ENCODE measurements at regions not wholly inside any gene's neighbourhood (a gene's known extent, or its start where the extent isn't known, plus 50 kb on each side); places are given as distances from the start of the nearest gene placed in this dataset.

- Histone ChIP-seq H3K4me1 (no peaks in the 10 kb centered on the region), H3K27me3 (replicated peaks; ENCODE audit: control insufficient read depth, insufficient read depth, low read length) (no peaks in the 10 kb centered on the region), H3K4me3 (ENCODE audit: low read depth, low read length) (no peak overlapping the region), H3K36me3 (ENCODE audit: control insufficient read depth, insufficient read depth, low read length) (no peaks in the 10 kb centered on the region), H3K9me3 (no peaks in the 10 kb centered on the region)
- no TSS peak for BruUV-seq (replicated peaks)
- H3K4me3 Mint-ChIP-seq (ENCODE audit: unreplicated experiment): no peak overlapping the region
- no peak for DNase-seq
- H3K36me3 Mint-ChIP-seq (ENCODE audit: insufficient read depth, unreplicated experiment): no peaks in the 10 kb centered on the region
- H3K9me3 Mint-ChIP-seq (ENCODE audit: unreplicated experiment): peaks cover 2% of the 10 kb centered on the region
- CTCF ChIA-PET: no interaction called here
- no peak overlapping the region for H3K27ac Mint-ChIP-seq (ENCODE audit: unreplicated experiment)
- H3K27me3 Mint-ChIP-seq (ENCODE audit: insufficient read depth, unreplicated experiment): no peaks in the 10 kb centered on the region
- H3K4me1 Mint-ChIP-seq (ENCODE audit: low read depth, unreplicated experiment): no peaks in the 10 kb centered on the region
- no peak for TF ChIP-seq CTCF (IDR thresholded peaks at IDR 0.05; ENCODE audit: insufficient read depth in 1 of 2, low read depth in 1 of 2, low read length in 1 of 2, severe bottlenecking in 1 of 2, unreplicated experiment in 1 of 2)
- POLR2A ChIA-PET: no interaction called here
- intact Hi-C loops (cut with micrococcal nuclease; ENCODE audit: unreplicated experiment): loop anchor here (10.0 kb wide), 3 partner anchors 386 to 1236 kb away; no protein-coding TSS in a partner anchor
Measured at GRCh38 chr14:101620821-101621785, 59.8 kb downstream of the DIO3 start.

- Mint-ChIP-seq H3K9me3 (ENCODE audit: unreplicated experiment) (no peaks in the 10 kb centered on the region), H3K4me3 (ENCODE audit: unreplicated experiment) (no peak overlapping the region), H3K27ac (ENCODE audit: unreplicated experiment) (no peak overlapping the region), H3K27me3 (ENCODE audit: insufficient read depth, unreplicated experiment) (no peaks in the 10 kb centered on the region), H3K36me3 (ENCODE audit: insufficient read depth, unreplicated experiment) (no peaks in the 10 kb centered on the region), H3K4me1 (ENCODE audit: low read depth, unreplicated experiment) (no peaks in the 10 kb centered on the region)
- H3K9me3 ChIP-seq: no peaks in the 10 kb centered on the region
- no peaks in the 10 kb centered on the region for H3K36me3 ChIP-seq (ENCODE audit: control insufficient read depth, insufficient read depth, low read length)
- no peak for TF ChIP-seq CTCF (IDR thresholded peaks at IDR 0.05; ENCODE audit: insufficient read depth in 1 of 2, low read depth in 1 of 2, low read length in 1 of 2, severe bottlenecking in 1 of 2, unreplicated experiment in 1 of 2)
- no peaks in the 10 kb centered on the region for H3K27me3 ChIP-seq (replicated peaks; ENCODE audit: control insufficient read depth, insufficient read depth, low read length)
- POLR2A ChIA-PET: no interaction called here
- no peak overlapping the region for H3K4me3 ChIP-seq (ENCODE audit: low read depth, low read length)
- no peaks in the 10 kb centered on the region for H3K4me1 ChIP-seq
- BruUV-seq (replicated peaks): no TSS peak
- CTCF ChIA-PET: no interaction called here
- intact Hi-C loops (cut with micrococcal nuclease; ENCODE audit: unreplicated experiment): loop anchor here (10.0 kb wide), 3 partner anchors 388 to 1238 kb away; no protein-coding TSS in a partner anchor
- DNase-seq: no peak
Measured at GRCh38 chr14:101622251-101623076, 61.2 kb downstream of the DIO3 start.

GRCh38 chr14:101623077-101623372 lies 61.7 kb downstream of the DIO3 start:
- CTCF ChIA-PET: no interaction called here
- TF ChIP-seq CTCF (IDR thresholded peaks at IDR 0.05; ENCODE audit: insufficient read depth in 1 of 2, low read depth in 1 of 2, low read length in 1 of 2, severe bottlenecking in 1 of 2, unreplicated experiment in 1 of 2): no peak
- no peak overlapping the region for H3K27ac Mint-ChIP-seq (ENCODE audit: unreplicated experiment)

More at GRCh38 chr14:101623077-101623372, 61.7 kb downstream of the DIO3 start:
- Mint-ChIP-seq H3K27me3 (ENCODE audit: insufficient read depth, unreplicated experiment) (no peaks in the 10 kb centered on the region), H3K36me3 (ENCODE audit: insufficient read depth, unreplicated experiment) (no peaks in the 10 kb centered on the region), H3K4me3 (ENCODE audit: unreplicated experiment) (no peak overlapping the region), H3K9me3 (ENCODE audit: unreplicated experiment) (no peaks in the 10 kb centered on the region), H3K4me1 (ENCODE audit: low read depth, unreplicated experiment) (no peaks in the 10 kb centered on the region)
- H3K9me3 ChIP-seq: no peaks in the 10 kb centered on the region
- intact Hi-C loops (cut with micrococcal nuclease; ENCODE audit: unreplicated experiment): loop anchor here (10.0 kb wide), 3 partner anchors 388 to 1238 kb away; no protein-coding TSS in a partner anchor
- no peaks in the 10 kb centered on the region for H3K36me3 ChIP-seq (ENCODE audit: control insufficient read depth, insufficient read depth, low read length)
- POLR2A ChIA-PET: no interaction called here
- H3K4me1 ChIP-seq: no peaks in the 10 kb centered on the region
- H3K4me3 ChIP-seq (ENCODE audit: low read depth, low read length): no peak overlapping the region
- BruUV-seq (replicated peaks): no TSS peak
- no peak for DNase-seq
- H3K27me3 ChIP-seq (replicated peaks; ENCODE audit: control insufficient read depth, insufficient read depth, low read length): no peaks in the 10 kb centered on the region

All from Caco-2 (cell line).